Left lung (tissue), 4 donors: ENCODE measurements at regions not wholly inside any gene's neighbourhood (a gene's known extent, or its start where the extent isn't known, plus 50 kb on each side); places are given as distances from the start of the nearest gene placed in this dataset.

ENCODE experiments used
- ATAC-seq: fragments of 200-7000 bp; cut with Tn5 transposase; one replicate; pipeline ENCODE4 v1.9.1; 2020; ENCODE audit warnings: moderate library complexity
- DNase-seq, 4 donors: peaks; one replicate each; pipeline ENCODE4 v3.0.0-alpha.2; 2013 to 2020
- H3K27ac ChIP-seq, 2 donors: fragments of 200-600 bp; sonication (generic) in 1 of 2; one replicate each; pipeline versions ENCODE4 v1.5.0 to v1.8.0; 2020 to 2021
- H3K27me3 ChIP-seq, 2 donors: fragments of 200-600 bp; sonication (generic) in 1 of 2; one replicate each; pipeline versions ENCODE4 v1.5.0 to v1.8.0; 2020 to 2021
- H3K36me3 ChIP-seq, 2 donors: fragments of 200-600 bp; sonication (generic) in 1 of 2; one replicate each; pipeline versions ENCODE4 v1.5.0 to v1.8.0; 2020 to 2021
- H3K4me1 ChIP-seq, 2 donors: fragments of 200-600 bp; one replicate each; pipeline ENCODE4 v1.8.0; 2021
- H3K4me3 ChIP-seq, 2 donors: fragments of 200-600 bp; sonication (generic) in 1 of 2; one replicate each; pipeline versions ENCODE4 v1.5.0 to v1.8.0; 2020 to 2021; ENCODE audit warnings: mild to moderate bottlenecking in 1 of 2
- H3K9me3 ChIP-seq, 2 donors: fragments of 200-600 bp; sonication (generic) in 1 of 2; one replicate each; pipeline versions ENCODE4 v1.5.0 to v1.8.0; 2020 to 2021
- CTCF ChIP-seq, 2 donors: fragments of 200-600 bp; sonication (generic) in 1 of 2; IDR thresholded peaks; one replicate each; pipeline versions ENCODE4 v1.5.0 to v1.8.0; 2021; ENCODE audit warnings: antibody characterized with exemption in 2 of 2
- intact Hi-C, 2 donors: fragments of 100-400 bp; cut with DNase I; formaldehyde crosslinking; loops; one replicate each; pipeline versions ENCODE4 v1.11.2 to v1.14.2; 2022
- donor health status: DM: no; HTN: yes; CAD: no.
- donor health status: DM: no; HTN: no; CAD: no.

- no peak for ATAC-seq
These were observed 100.6 kb downstream of the DACT2 start for GRCh38 chr6:168218785-168219566.

GRCh38 chr6:168217880-168218537 lies 101.6 kb downstream of the DACT2 start:
- ATAC-seq, result peak; percentile 72
- Histone ChIP-seq H3K4me1 (no peaks in the 10 kb centered on the region), H3K9me3 (no peaks in the 10 kb centered on the region), H3K36me3 (no peaks in the 10 kb centered on the region), H3K27ac (no peak overlapping the region), H3K27me3 (no peaks in the 10 kb centered on the region), H3K4me3 (no peak overlapping the region)
- intact Hi-C loops, result no loop called here
- peak in 3 of 4 donors; percentile 28 to 61 (median 47) for DNase-seq
- TF ChIP-seq CTCF (IDR thresholded peaks at IDR 0.05), result no peak

More at GRCh38 chr6:168218785-168219566, 100.6 kb downstream of the DACT2 start:
- no peaks in the 10 kb centered on the region for H3K36me3 ChIP-seq
- no peak overlapping the region for H3K27ac ChIP-seq
- H3K4me3 ChIP-seq, result no peak overlapping the region
- intact Hi-C loops, result no loop called here
- no peaks in the 10 kb centered on the region for H3K4me1 ChIP-seq
- H3K9me3 ChIP-seq, result no peaks in the 10 kb centered on the region
- no peaks in the 10 kb centered on the region for H3K27me3 ChIP-seq
- no peak for TF ChIP-seq CTCF (IDR thresholded peaks at IDR 0.05)
- no peak for DNase-seq

GRCh38 chr6:168217216-168217879 lies 102.2 kb downstream of the DACT2 start:
- no peak overlapping the region for H3K4me3 ChIP-seq
- H3K36me3 ChIP-seq, result no peaks in the 10 kb centered on the region
- no peaks in the 10 kb centered on the region for H3K9me3 ChIP-seq
- intact Hi-C loops, result no loop called here
- no peak for TF ChIP-seq CTCF (IDR thresholded peaks at IDR 0.05)
- no peak overlapping the region for H3K27ac ChIP-seq
- no peaks in the 10 kb centered on the region for H3K4me1 ChIP-seq
- H3K27me3 ChIP-seq, result no peaks in the 10 kb centered on the region
- DNase-seq, result peak in 1 of 4 donors; percentile 67
- no peak for ATAC-seq

- Histone ChIP-seq H3K36me3 (no peaks in the 10 kb centered on the region), H3K4me3 (no peak overlapping the region), H3K9me3 (no peaks in the 10 kb centered on the region), H3K27me3 (no peaks in the 10 kb centered on the region), H3K4me1 (no peaks in the 10 kb centered on the region), H3K27ac (no peak overlapping the region)
- DNase-seq, result no peak
- no peak for TF ChIP-seq CTCF (IDR thresholded peaks at IDR 0.05)
- ATAC-seq, result no peak
- intact Hi-C loops, result no loop called here
These were observed 102.8 kb downstream of the DACT2 start for GRCh38 chr6:168216751-168217191.

- TF ChIP-seq CTCF (IDR thresholded peaks at IDR 0.05), result no peak
- ATAC-seq, result no peak
- Histone ChIP-seq H3K36me3 (no peaks in the 10 kb centered on the region), H3K27ac (no peak overlapping the region), H3K4me3 (no peak overlapping the region), H3K9me3 (no peaks in the 10 kb centered on the region), H3K27me3 (no peaks in the 10 kb centered on the region), H3K4me1 (no peaks in the 10 kb centered on the region)
- intact Hi-C loops, result no loop called here
- DNase-seq, result no peak
These were observed 103.5 kb downstream of the DACT2 start for GRCh38 chr6:168216117-168216516.
